22Rv1 (cell line): ENCODE measurements at regions not wholly inside any gene's neighbourhood (a gene's known extent, or its start where the extent isn't known, plus 50 kb on each side); places are given as distances from the start of the nearest gene placed in this dataset.

Source experiments
- H3K27ac ChIP-seq: fragments of 450-650 bp; 2 replicates; pipeline ENCODE4 v1.5.1; 2017
- CTCF ChIP-seq: fragments of 450-650 bp; IDR thresholded peaks from 2 replicates; pipeline ENCODE4 v1.5.1; 2017; ENCODE audit warnings: mild to moderate bottlenecking
- ZFX ChIP-seq: fragments of 450-650 bp; IDR thresholded peaks from 2 replicates; pipeline ENCODE4 v1.6.1; 2017; ENCODE audit warnings: antibody characterized with exemption, borderline replicate concordance

- H3K27ac ChIP-seq: peak overlapping the region; percentile 86
- TF ChIP-seq CTCF (no peak), ZFX (no peak)
These were observed 120.2 kb upstream of the CREB1 start for GRCh38 chr2:207409517-207409916.

GRCh38 chr2:207412787-207413310 is 116.9 kb upstream of the CREB1 start:
- TF ChIP-seq CTCF: no peak
- TF ChIP-seq ZFX: no peak
- no peak overlapping the region for H3K27ac ChIP-seq

GRCh38 chr2:207413376-207413907 is 116.3 kb upstream of the CREB1 start:
- TF ChIP-seq CTCF (no peak), ZFX (no peak)
- no peak overlapping the region for H3K27ac ChIP-seq

GRCh38 chr2:207416111-207416510 is 113.7 kb upstream of the CREB1 start:
- H3K27ac ChIP-seq: peak overlapping the region; percentile 51
- TF ChIP-seq CTCF: no peak
- no peak for TF ChIP-seq ZFX

- H3K27ac ChIP-seq: peak overlapping the region; percentile 51
- no peak for TF ChIP-seq CTCF
- TF ChIP-seq ZFX: no peak
These were observed 112.9 kb upstream of the CREB1 start for GRCh38 chr2:207416900-207417299.

- TF ChIP-seq ZFX: no peak
- no peak for TF ChIP-seq CTCF
- no peak overlapping the region for H3K27ac ChIP-seq
These were observed 112.5 kb upstream of the CREB1 start for GRCh38 chr2:207417301-207417718.

- TF ChIP-seq ZFX (no peak), CTCF (no peak)
- H3K27ac ChIP-seq: no peak overlapping the region
These were observed 111.3 kb upstream of the CREB1 start for GRCh38 chr2:207418419-207418818.
